HEK293 (cell line): ENCODE measurements at regions not wholly inside any gene's neighbourhood (a gene's known extent, or its start where the extent isn't known, plus 50 kb on each side); places are given as distances from the start of the nearest gene placed in this dataset.

Source experiments
- CTCF ChIA-PET: fragments of 350-600 bp; formaldehyde crosslinking; extraction: SDS; loops from one replicate; lab custom pipeline; 2021; ENCODE audit warnings: antibody characterized with exemption; lab: Yijun Ruan, JAX
- POLR2A ChIA-PET: fragments of 300-600 bp; formaldehyde crosslinking; extraction: SDS; loops from one replicate; lab custom pipeline; 2020; ENCODE audit warnings: antibody characterized with exemption, inconsistent platforms; lab: Yijun Ruan, JAX
- H3K27ac ChIP-seq: fragments of 200-500 bp; sonication (Bioruptor generic); 2 replicates; pipeline ENCODE4 v1.5.1; 2014; ENCODE audit warnings: low read depth, low read length, control low read depth, inconsistent platforms; ENCODE audit errors: extremely low read depth
- H3K36me3 ChIP-seq, 2 experiments: fragments of 200-500 bp in 1 of 2; sonication (Bioruptor generic) in 1 of 2; 1 replicate in 1 of 2; 2 replicates in 1 of 2; pipeline ENCODE4 v1.5.1; 2014 to 2017; ENCODE audit warnings: inconsistent platforms in 2 of 2, low read length in 2 of 2; ENCODE audit not compliant: control insufficient read depth in 2 of 2, insufficient read depth in 1 of 2
- H3K4me1 ChIP-seq: fragments of 200-500 bp; sonication (Bioruptor generic); 2 replicates; pipeline ENCODE4 v1.5.1; 2014; ENCODE audit warnings: mild to moderate bottlenecking, low read length, inconsistent platforms; ENCODE audit not compliant: control insufficient read depth, insufficient read depth
- H3K4me3 ChIP-seq: 2 replicates; pipeline ENCODE4 v1.5.1; 2011; ENCODE audit warnings: low read depth, mild to moderate bottlenecking, control low read depth, low read length, moderate library complexity
- H3K9me3 ChIP-seq: fragments of 200-500 bp; sonication (Bioruptor generic); 2 replicates; pipeline ENCODE4 v1.5.1; 2014; ENCODE audit warnings: low read depth, low read length, inconsistent platforms; ENCODE audit not compliant: control insufficient read depth, insufficient read depth
- CTCF ChIP-seq: fragments of 450-650 bp; formaldehyde crosslinking; IDR thresholded peaks from 2 replicates; pipeline ENCODE4 v1.5.1; 2016; ENCODE audit warnings: missing biosample characterization, missing genetic modification characterization
- IKZF3 ChIP-seq: fragments of 450-650 bp; IDR thresholded peaks from 2 replicates; pipeline ENCODE4 v1.5.0; 2018; ENCODE audit warnings: missing biosample characterization, mild to moderate bottlenecking, missing genetic modification characterization, moderate library complexity
- INSM2 ChIP-seq: fragments of 450-650 bp; formaldehyde crosslinking; IDR thresholded peaks from 2 replicates; pipeline ENCODE4 v1.5.1; 2016; ENCODE audit warnings: missing biosample characterization, missing genetic modification characterization
- KLF8 ChIP-seq: fragments of 450-650 bp; formaldehyde crosslinking; IDR thresholded peaks from 2 replicates; pipeline ENCODE4 v1.5.1; 2016; ENCODE audit warnings: missing biosample characterization, missing genetic modification characterization
- YY2 ChIP-seq: fragments of 450-650 bp; formaldehyde crosslinking; IDR thresholded peaks from 2 replicates; pipeline ENCODE4 v1.5.1; 2016; ENCODE audit warnings: missing biosample characterization, missing genetic modification characterization
- ZBTB17 ChIP-seq: fragments of 450-650 bp; formaldehyde crosslinking; IDR thresholded peaks from 2 replicates; pipeline ENCODE4 v1.5.1; 2016; ENCODE audit warnings: missing biosample characterization, missing genetic modification characterization
- ZBTB8A ChIP-seq: fragments of 450-650 bp; formaldehyde crosslinking; IDR thresholded peaks from 2 replicates; pipeline ENCODE4 v1.5.1; 2016; ENCODE audit warnings: missing biosample characterization, missing genetic modification characterization
- ZFP37 ChIP-seq: fragments of 450-650 bp; formaldehyde crosslinking; IDR thresholded peaks from 2 replicates; pipeline ENCODE4 v1.5.1; 2016; ENCODE audit warnings: missing biosample characterization, missing genetic modification characterization
- ZNF133 ChIP-seq: fragments of 450-650 bp; formaldehyde crosslinking; IDR thresholded peaks from 2 replicates; pipeline ENCODE4 v1.5.1; 2016; ENCODE audit warnings: missing biosample characterization, missing genetic modification characterization
- ZNF155 ChIP-seq: fragments of 450-650 bp; formaldehyde crosslinking; IDR thresholded peaks from 2 replicates; pipeline ENCODE4 v1.5.1; 2016; ENCODE audit warnings: missing biosample characterization, missing genetic modification characterization
- ZNF157 ChIP-seq: fragments of 450-650 bp; formaldehyde crosslinking; IDR thresholded peaks from 2 replicates; pipeline ENCODE4 v1.5.1; 2016; ENCODE audit warnings: missing biosample characterization, missing genetic modification characterization
- ZNF223 ChIP-seq: fragments of 450-650 bp; formaldehyde crosslinking; IDR thresholded peaks from 2 replicates; pipeline ENCODE4 v1.5.1; 2016; ENCODE audit warnings: missing biosample characterization, missing genetic modification characterization
- ZNF274 ChIP-seq, 2 experiments: fragments of 200-500 bp in 1 of 2; fragments of 450-650 bp in 1 of 2; sonication (Bioruptor generic) in 1 of 2; formaldehyde crosslinking in 1 of 2; IDR thresholded peaks; 2 replicates each; pipeline versions ENCODE4 v1.5.1 to v1.6.1; 2014 to 2016; ENCODE audit warnings: borderline replicate concordance in 1 of 2, inconsistent platforms in 1 of 2, low read length in 1 of 2, missing biosample characterization in 1 of 2, missing genetic modification characterization in 1 of 2
- ZNF341 ChIP-seq: fragments of 450-650 bp; formaldehyde crosslinking; IDR thresholded peaks from 2 replicates; pipeline ENCODE4; 2016; ENCODE audit warnings: low read depth, missing biosample characterization, missing genetic modification characterization
- ZNF544 ChIP-seq: fragments of 450-650 bp; formaldehyde crosslinking; IDR thresholded peaks from 2 replicates; pipeline ENCODE4 v1.5.0; 2017; ENCODE audit warnings: missing biosample characterization, missing genetic modification characterization
- ZNF558 ChIP-seq: fragments of 450-650 bp; formaldehyde crosslinking; IDR thresholded peaks from 2 replicates; pipeline ENCODE4 v1.5.1; 2016; ENCODE audit warnings: missing biosample characterization, missing genetic modification characterization
- ZNF561 ChIP-seq: fragments of 450-650 bp; IDR thresholded peaks from 2 replicates; pipeline ENCODE4 v1.5.1; 2018; ENCODE audit warnings: missing biosample characterization, missing genetic modification characterization, borderline replicate concordance
- ZNF571 ChIP-seq: fragments of 450-650 bp; formaldehyde crosslinking; IDR thresholded peaks from 2 replicates; pipeline ENCODE4 v1.5.0; 2017; ENCODE audit warnings: missing biosample characterization, missing genetic modification characterization
- ZNF639 ChIP-seq: fragments of 450-650 bp; formaldehyde crosslinking; IDR thresholded peaks from 2 replicates; pipeline ENCODE4 v1.5.1; 2016; ENCODE audit warnings: missing biosample characterization, missing genetic modification characterization
- ZNF776 ChIP-seq: fragments of 450-650 bp; formaldehyde crosslinking; IDR thresholded peaks from 2 replicates; pipeline ENCODE4 v1.5.0; 2017; ENCODE audit warnings: missing biosample characterization, missing genetic modification characterization, borderline replicate concordance
- ZNF791 ChIP-seq: fragments of 450-650 bp; formaldehyde crosslinking; IDR thresholded peaks from 2 replicates; pipeline ENCODE4 v1.5.1; 2016; ENCODE audit warnings: missing biosample characterization, missing genetic modification characterization
- ZNF830 ChIP-seq: fragments of 450-650 bp; IDR thresholded peaks from 2 replicates; pipeline ENCODE4 v1.5.0; 2018; ENCODE audit warnings: missing biosample characterization, missing genetic modification characterization, low read depth, mild to moderate bottlenecking, moderate library complexity

- ChIA-PET CTCF (no interaction called here), POLR2A (no interaction called here)
- Histone ChIP-seq H3K36me3 (no peaks in the 10 kb centered on the region), H3K27ac (no peak overlapping the region), H3K9me3 (no peaks in the 10 kb centered on the region), H3K4me1 (no peaks in the 10 kb centered on the region), H3K4me3 (no peak overlapping the region)
- no peak for TF ChIP-seq ZNF341 (tag by site-specific recombination)
- no peak for TF ChIP-seq ZNF157 (tag by site-specific recombination)
- TF ChIP-seq ZNF133 (tag by site-specific recombination) = no peak
- TF ChIP-seq ZNF274 (IDR thresholded peaks at IDR 0.05; ENCODE audit: low read length) = no peak
- TF ChIP-seq ZNF274 (tag by site-specific recombination; IDR thresholded peaks at IDR 0.05; ENCODE audit: borderline replicate concordance) = no peak
- TF ChIP-seq ZNF558 (tag by site-specific recombination) = no peak
- TF ChIP-seq ZBTB8A (tag by site-specific recombination) = no peak
- no peak for TF ChIP-seq ZNF155 (tag by site-specific recombination)
- TF ChIP-seq ZNF830 (tag by site-specific recombination) = no peak
Measured at GRCh38 chr11:109140857-109141515, 281.0 kb upstream of the C11orf87 start.

GRCh38 chr11:109145287-109145686 is 276.7 kb upstream of the C11orf87 start:
- no peak for TF ChIP-seq ZNF223
- H3K36me3 ChIP-seq = no peaks in the 10 kb centered on the region
- no peak overlapping the region for H3K4me3 ChIP-seq
- H3K9me3 ChIP-seq = no peaks in the 10 kb centered on the region
- ChIA-PET POLR2A (no interaction called here), CTCF (no interaction called here)
- no peak overlapping the region for H3K27ac ChIP-seq
- H3K4me1 ChIP-seq = no peaks in the 10 kb centered on the region

GRCh38 chr11:109147726-109148125 is 274.3 kb upstream of the C11orf87 start:
- Histone ChIP-seq H3K4me1 (no peaks in the 10 kb centered on the region), H3K36me3 (no peaks in the 10 kb centered on the region), H3K27ac (no peak overlapping the region), H3K9me3 (no peaks in the 10 kb centered on the region)
- ChIA-PET CTCF (no interaction called here), POLR2A (no interaction called here)
- TF ChIP-seq ZNF776 (no peak), ZNF571 (no peak), CTCF (tag by site-specific recombination) (no peak), ZNF791 (tag by site-specific recombination) (no peak), ZNF544 (no peak), ZNF639 (tag by site-specific recombination) (no peak), ZNF341 (tag by site-specific recombination) (no peak), KLF8 (no peak), ZBTB17 (tag by site-specific recombination) (no peak), IKZF3 (no peak), ZNF561 (tag by site-specific recombination) (no peak), YY2 (tag by site-specific recombination) (no peak), ZFP37 (tag by site-specific recombination) (no peak), INSM2 (tag by site-specific recombination) (no peak)
- TF ChIP-seq, all 188 proteins: peak for 0
- no peak overlapping the region for H3K4me3 ChIP-seq
